ENCODE measurements at regions not wholly inside any gene's neighbourhood (a gene's known extent, or its start where the extent isn't known, plus 50 kb on each side); places are given as distances from the start of the nearest gene placed in this dataset.

DNA sequence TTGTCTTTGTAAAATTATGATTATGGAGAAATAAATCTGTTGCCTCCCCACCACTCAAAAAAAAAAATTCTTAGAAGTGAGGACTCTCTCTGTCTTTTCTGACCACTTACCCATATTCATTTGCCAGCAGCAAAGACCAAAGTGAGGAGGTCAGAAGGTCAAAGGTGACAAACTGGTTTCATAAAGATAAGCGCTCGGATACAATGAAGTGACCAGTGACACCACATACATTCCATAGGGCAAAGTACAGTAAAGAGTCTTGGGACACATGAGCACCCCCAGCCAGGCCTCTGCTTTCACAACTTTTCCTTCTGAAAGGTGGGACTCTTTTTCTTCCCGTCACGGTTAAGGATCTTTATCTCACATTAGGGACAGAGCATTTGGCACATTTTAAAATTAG lies 75.9 kb upstream of the TCF4 start:
- TF ChIP-seq, protein P1, sequence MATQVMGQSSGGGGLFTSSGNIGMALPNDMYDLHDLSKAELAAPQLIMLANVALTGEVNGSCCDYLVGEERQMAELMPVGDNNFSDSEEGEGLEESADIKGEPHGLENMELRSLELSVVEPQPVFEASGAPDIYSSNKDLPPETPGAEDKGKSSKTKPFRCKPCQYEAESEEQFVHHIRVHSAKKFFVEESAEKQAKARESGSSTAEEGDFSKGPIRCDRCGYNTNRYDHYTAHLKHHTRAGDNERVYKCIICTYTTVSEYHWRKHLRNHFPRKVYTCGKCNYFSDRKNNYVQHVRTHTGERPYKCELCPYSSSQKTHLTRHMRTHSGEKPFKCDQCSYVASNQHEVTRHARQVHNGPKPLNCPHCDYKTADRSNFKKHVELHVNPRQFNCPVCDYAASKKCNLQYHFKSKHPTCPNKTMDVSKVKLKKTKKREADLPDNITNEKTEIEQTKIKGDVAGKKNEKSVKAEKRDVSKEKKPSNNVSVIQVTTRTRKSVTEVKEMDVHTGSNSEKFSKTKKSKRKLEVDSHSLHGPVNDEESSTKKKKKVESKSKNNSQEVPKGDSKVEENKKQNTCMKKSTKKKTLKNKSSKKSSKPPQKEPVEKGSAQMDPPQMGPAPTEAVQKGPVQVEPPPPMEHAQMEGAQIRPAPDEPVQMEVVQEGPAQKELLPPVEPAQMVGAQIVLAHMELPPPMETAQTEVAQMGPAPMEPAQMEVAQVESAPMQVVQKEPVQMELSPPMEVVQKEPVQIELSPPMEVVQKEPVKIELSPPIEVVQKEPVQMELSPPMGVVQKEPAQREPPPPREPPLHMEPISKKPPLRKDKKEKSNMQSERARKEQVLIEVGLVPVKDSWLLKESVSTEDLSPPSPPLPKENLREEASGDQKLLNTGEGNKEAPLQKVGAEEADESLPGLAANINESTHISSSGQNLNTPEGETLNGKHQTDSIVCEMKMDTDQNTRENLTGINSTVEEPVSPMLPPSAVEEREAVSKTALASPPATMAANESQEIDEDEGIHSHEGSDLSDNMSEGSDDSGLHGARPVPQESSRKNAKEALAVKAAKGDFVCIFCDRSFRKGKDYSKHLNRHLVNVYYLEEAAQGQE (IDR thresholded peaks at IDR 0.05; ENCODE audit: insufficient read depth in 1 of 2, low read depth in 2 of 2, low read length in 2 of 2): no peak
- no peak for TF ChIP-seq POLR2AphosphoS5 (IDR thresholded peaks at IDR 0.05; ENCODE audit: low read depth, low read length)
- TF ChIP-seq TAF1 (IDR thresholded peaks at IDR 0.05; ENCODE audit: borderline replicate concordance, insufficient read depth, low read length): no peak

Data from PFSK-1 (cell line).